Neuronal stem cell (in vitro differentiated cells): ENCODE measurements at regions not wholly inside any gene's neighbourhood (a gene's known extent, or its start where the extent isn't known, plus 50 kb on each side); places are given as distances from the start of the nearest gene placed in this dataset.

Experiments
- DNase-seq: peaks from one replicate; pipeline ENCODE4 v3.0.0-alpha.2; 2013; ENCODE audit warnings: low spot score
- H2AFZ ChIP-seq: one replicate; pipeline ENCODE4 v1.6.1; 2013; ENCODE audit warnings: mild to moderate bottlenecking, low read length, inconsistent platforms
- H2AK5ac ChIP-seq: 2 replicates; pipeline ENCODE4 v1.6.1; 2013; ENCODE audit warnings: low read depth, mild to moderate bottlenecking, inconsistent platforms, low read length, moderate library complexity, mixed read lengths
- H2BK120ac ChIP-seq: 2 replicates; pipeline ENCODE4 v1.6.1; 2013; ENCODE audit warnings: low read depth, mild to moderate bottlenecking, inconsistent platforms, low read length, moderate library complexity, mixed read lengths
- H2BK12ac ChIP-seq: one replicate; pipeline ENCODE4 v1.6.1; 2013; ENCODE audit warnings: low read length, inconsistent platforms
- H2BK15ac ChIP-seq: 2 replicates; pipeline ENCODE4 v1.6.1; 2013; ENCODE audit warnings: mild to moderate bottlenecking, low read length, inconsistent platforms, mixed read lengths
- H2BK5ac ChIP-seq: one replicate; pipeline ENCODE4 v1.6.1; 2013; ENCODE audit warnings: inconsistent platforms, mild to moderate bottlenecking, low read length, moderate library complexity
- H3K14ac ChIP-seq: one replicate; pipeline ENCODE4 v1.6.1; 2013; ENCODE audit warnings: low read length, inconsistent platforms
- H3K18ac ChIP-seq: 2 replicates; pipeline ENCODE4 v1.6.1; 2013; ENCODE audit warnings: low read length, inconsistent platforms
- H3K23ac ChIP-seq: 2 replicates; pipeline ENCODE4 v1.6.1; 2013; ENCODE audit warnings: low read depth, mild to moderate bottlenecking, mixed read lengths, low read length, inconsistent platforms; ENCODE audit not compliant: poor library complexity
- H3K27ac ChIP-seq: replicated peaks from 3 replicates; pipeline ENCODE4 v1.5.1; 2013; ENCODE audit warnings: low read length, inconsistent platforms
- H3K27me3 ChIP-seq, 3 experiments: 2 replicates each; pipeline ENCODE4 v1.6.1; 2013; ENCODE audit warnings: low read length in 3 of 3, mild to moderate bottlenecking in 2 of 3, inconsistent platforms in 1 of 3, low read depth in 1 of 3, mixed read lengths in 1 of 3, moderate library complexity in 1 of 3; ENCODE audit not compliant: control insufficient read depth in 3 of 3, insufficient read depth in 3 of 3
- H3K36me3 ChIP-seq, 2 donors: replicated peaks in 1 of 2; 2 replicates each; pipeline ENCODE4 v1.6.1; 2013; ENCODE audit warnings: low read length in 2 of 2; ENCODE audit not compliant: control insufficient read depth in 2 of 2, insufficient read depth in 2 of 2
- H3K4ac ChIP-seq: 2 replicates; pipeline ENCODE4 v1.6.1; 2013; ENCODE audit warnings: inconsistent platforms, mild to moderate bottlenecking, low read length, moderate library complexity
- H3K4me1 ChIP-seq, 2 donors: 1 replicate in 1 of 2; 2 replicates in 1 of 2; pipeline ENCODE4 v1.6.1; 2013; ENCODE audit warnings: low read length in 2 of 2, low read depth in 1 of 2; ENCODE audit not compliant: control insufficient read depth in 2 of 2, insufficient read depth in 1 of 2
- H3K4me2 ChIP-seq: one replicate; pipeline ENCODE4 v1.6.1; 2013; ENCODE audit warnings: mild to moderate bottlenecking, low read length, inconsistent platforms; ENCODE audit not compliant: insufficient read depth, poor library complexity, severe bottlenecking
- H3K4me3 ChIP-seq, 2 donors: 2 replicates each; pipeline ENCODE4 v1.5.1; 2013; ENCODE audit warnings: low read length in 2 of 2, mild to moderate bottlenecking in 2 of 2, inconsistent platforms in 1 of 2, moderate library complexity in 1 of 2
- H3K79me1 ChIP-seq: one replicate; pipeline ENCODE4 v1.6.1; 2013; ENCODE audit warnings: low read depth, mild to moderate bottlenecking, inconsistent platforms, low read length, moderate library complexity
- H3K9ac ChIP-seq: one replicate; pipeline ENCODE4 v1.6.1; 2013; ENCODE audit warnings: mild to moderate bottlenecking, low read depth, low read length, inconsistent platforms; ENCODE audit not compliant: poor library complexity
- H3K9me3 ChIP-seq, 2 donors: replicated peaks in 1 of 2; 2 replicates each; pipeline versions ENCODE3 to v1.6.1; 2013; ENCODE audit warnings: low read length in 2 of 2, mild to moderate bottlenecking in 2 of 2, inconsistent platforms in 1 of 2, low read depth in 1 of 2, mixed read lengths in 1 of 2, moderate library complexity in 1 of 2; ENCODE audit not compliant: control insufficient read depth in 2 of 2, insufficient read depth in 1 of 2
- H4K8ac ChIP-seq: one replicate; pipeline ENCODE4 v1.6.1; 2013; ENCODE audit warnings: low read depth, mild to moderate bottlenecking, inconsistent platforms, low read length, moderate library complexity
- H4K91ac ChIP-seq: one replicate; pipeline ENCODE4 v1.6.1; 2013; ENCODE audit warnings: low read length, low read depth, mild to moderate bottlenecking, inconsistent platforms; ENCODE audit not compliant: poor library complexity
- WGBS, 2 donors: extraction: QIAGEN DNeasy Blood & Tissue Kit; methylation state at CpG; one replicate each; pipeline ENCODE4 v1.1.7; 2013; ENCODE audit warnings: missing lambda C conversion rate in 2 of 2, mixed read lengths in 1 of 2; ENCODE audit not compliant: insufficient read length in 2 of 2, insufficient replicate concordance in 1 of 2; ENCODE audit errors: extremely low coverage in 2 of 2; 5-methylcytosine and 5-hydroxymethylcytosine counted together

GRCh38 chr3:3984053-3984452 is 184.8 kb downstream of the LRRN1 start:
- Histone ChIP-seq H2AFZ (no peak overlapping the region), H3K79me1 (no peaks in the 10 kb centered on the region), H3K4me3 (no peak overlapping the region), H2BK5ac (no peak overlapping the region), H3K36me3 (no peaks in the 10 kb centered on the region), H3K27me3 (no peaks in the 10 kb centered on the region), H2BK120ac (no peak overlapping the region), H3K4me1 (no peaks in the 10 kb centered on the region), H3K4me2 (no peak overlapping the region), H2BK15ac (no peak overlapping the region), H3K27ac (no peak overlapping the region), H3K14ac (no peak overlapping the region), H2BK12ac (no peak overlapping the region), H4K91ac (no peak overlapping the region), H4K8ac (no peak overlapping the region), H2AK5ac (no peak overlapping the region), H3K9ac (no peak overlapping the region), H3K9me3 (no peaks in the 10 kb centered on the region), H3K23ac (no peak overlapping the region), H3K4ac (no peak overlapping the region), H3K18ac (no peak overlapping the region)
- no CpG with 5 or more reads among the region's 6 CpGs for WGBS, 2 donors
- DNase-seq: no peak

GRCh38 chr3:3991598-3991997 is 192.4 kb downstream of the LRRN1 start:
- no peaks in the 10 kb centered on the region for H3K27me3 ChIP-seq
- H3K23ac ChIP-seq: no peak overlapping the region
- H2AK5ac ChIP-seq: no peak overlapping the region
- no peak overlapping the region for H2BK120ac ChIP-seq
- H2BK15ac ChIP-seq: no peak overlapping the region
- no peak overlapping the region for H2BK12ac ChIP-seq
- H2AFZ ChIP-seq: no peak overlapping the region
- DNase-seq: no peak
- H3K4ac ChIP-seq: no peak overlapping the region
- H3K14ac ChIP-seq: no peak overlapping the region
- no peak overlapping the region for H4K8ac ChIP-seq
- no peak overlapping the region for H3K18ac ChIP-seq
- H3K79me1 ChIP-seq: no peaks in the 10 kb centered on the region
- H4K91ac ChIP-seq: no peak overlapping the region
- H3K36me3 ChIP-seq: no peaks in the 10 kb centered on the region
- WGBS, 2 donors: 100% methylated on average over 1 of the region's 3 CpGs; no CpG with 5 or more reads in 1 of the 2 donors
- H3K9me3 ChIP-seq: no peaks in the 10 kb centered on the region
- no peak overlapping the region for H3K9ac ChIP-seq
- no peak overlapping the region for H3K4me3 ChIP-seq
- no peak overlapping the region for H3K27ac ChIP-seq
- no peak overlapping the region for H2BK5ac ChIP-seq
- H3K4me2 ChIP-seq: no peak overlapping the region
- no peaks in the 10 kb centered on the region for H3K4me1 ChIP-seq

GRCh38 chr3:3992312-3992874 is 193.2 kb downstream of the LRRN1 start:
- Histone ChIP-seq H3K4me2 (no peak overlapping the region), H3K27ac (no peak overlapping the region), H3K9ac (no peak overlapping the region), H3K4ac (no peak overlapping the region), H4K8ac (no peak overlapping the region), H3K4me1 (no peaks in the 10 kb centered on the region), H2BK5ac (no peak overlapping the region), H2BK15ac (no peak overlapping the region), H3K36me3 (no peaks in the 10 kb centered on the region), H2BK12ac (no peak overlapping the region), H3K23ac (no peak overlapping the region), H3K14ac (no peak overlapping the region), H3K18ac (no peak overlapping the region), H2BK120ac (no peak overlapping the region), H2AFZ (no peak overlapping the region), H4K91ac (no peak overlapping the region), H3K79me1 (no peaks in the 10 kb centered on the region), H3K27me3 (no peaks in the 10 kb centered on the region), H3K4me3 (no peak overlapping the region), H2AK5ac (no peak overlapping the region), H3K9me3 (no peaks in the 10 kb centered on the region)
- no peak for DNase-seq
- no CpG with 5 or more reads among the region's 5 CpGs for WGBS, 2 donors

- no peak overlapping the region for H2BK5ac ChIP-seq
- H2AK5ac ChIP-seq: no peak overlapping the region
- H3K9me3 ChIP-seq: no peaks in the 10 kb centered on the region
- no peak overlapping the region for H2BK12ac ChIP-seq
- H3K4ac ChIP-seq: no peak overlapping the region
- no peak overlapping the region for H3K18ac ChIP-seq
- H2BK15ac ChIP-seq: no peak overlapping the region
- no peak overlapping the region for H3K4me3 ChIP-seq
- no peak overlapping the region for H3K9ac ChIP-seq
- H2AFZ ChIP-seq: no peak overlapping the region
- H3K14ac ChIP-seq: no peak overlapping the region
- no peak overlapping the region for H3K4me2 ChIP-seq
- no peaks in the 10 kb centered on the region for H3K27me3 ChIP-seq
- H3K23ac ChIP-seq: no peak overlapping the region
- no peak for DNase-seq
- H4K91ac ChIP-seq: no peak overlapping the region
- no CpG with 5 or more reads among the region's 5 CpGs for WGBS, 2 donors
- no peak overlapping the region for H2BK120ac ChIP-seq
- H3K36me3 ChIP-seq: no peaks in the 10 kb centered on the region
- no peak overlapping the region for H4K8ac ChIP-seq
- peaks cover 5 to 7% of the 10 kb centered on the region in 2 donors for H3K4me1 ChIP-seq
- no peak overlapping the region for H3K27ac ChIP-seq
- H3K79me1 ChIP-seq: no peaks in the 10 kb centered on the region
Observed at GRCh38 chr3:3998140-3998922, 199.1 kb downstream of the LRRN1 start.
